GM23338 (cell line): ENCODE measurements at regions not wholly inside any gene's neighbourhood (a gene's known extent, or its start where the extent isn't known, plus 50 kb on each side); places are given as distances from the start of the nearest gene placed in this dataset.

Source experiments
- ATAC-seq: fragments of 200-7000 bp; cut with Tn5 transposase; 3 replicates; pipeline ENCODE4 v1.9.1; 2020
- DNase-seq: peaks from one replicate; pipeline ENCODE4 v3.0.0-alpha.2; 2015; ENCODE audit warnings: low spot score
- H2AFZ ChIP-seq: fragments of 200-600 bp; sonication (generic); 2 replicates; pipeline ENCODE4 v1.8.0; 2016; ENCODE audit warnings: antibody characterized with exemption, mild to moderate bottlenecking, moderate library complexity
- H3F3A ChIP-seq: fragments of 200-600 bp; sonication (generic); replicated peaks from 2 replicates; pipeline ENCODE4 v1.8.0; 2017; ENCODE audit warnings: antibody characterized with exemption, mixed run types, low read depth
- H3K27ac ChIP-seq: fragments of 200-600 bp; sonication (generic); 2 replicates; pipeline ENCODE4 v1.6.1; 2016; ENCODE audit warnings: low read depth
- H3K27me3 ChIP-seq: fragments of 200-600 bp; sonication (generic); 2 replicates; pipeline ENCODE4 v1.8.0; 2016; ENCODE audit warnings: mild to moderate bottlenecking, mixed run types, moderate library complexity; ENCODE audit not compliant: insufficient read depth
- H3K36me3 ChIP-seq: fragments of 200-600 bp; sonication (generic); 2 replicates; pipeline ENCODE4 v1.8.0; 2016; ENCODE audit warnings: mild to moderate bottlenecking; ENCODE audit not compliant: insufficient read depth
- H3K4me1 ChIP-seq: fragments of 200-600 bp; sonication (generic); 2 replicates; pipeline ENCODE4 v1.8.0; 2016; ENCODE audit warnings: mild to moderate bottlenecking, moderate library complexity; ENCODE audit not compliant: insufficient read depth
- H3K4me2 ChIP-seq: fragments of 200-600 bp; sonication (generic); 2 replicates; pipeline ENCODE4 v1.7.1; 2017; ENCODE audit warnings: mixed run types
- H3K4me3 ChIP-seq: fragments of 200-600 bp; sonication (generic); 2 replicates; pipeline ENCODE4 v1.6.1; 2016; ENCODE audit warnings: mixed run types
- H3K79me2 ChIP-seq: fragments of 200-600 bp; sonication (generic); replicated peaks from 2 replicates; pipeline ENCODE4 v1.8.0; 2017; ENCODE audit warnings: mild to moderate bottlenecking; ENCODE audit not compliant: insufficient read depth
- H3K9me2 ChIP-seq: fragments of 200-600 bp; sonication (generic); 2 replicates; pipeline ENCODE4 v1.8.0; 2017; ENCODE audit not compliant: insufficient read depth
- H4K20me1 ChIP-seq: fragments of 200-600 bp; sonication (generic); replicated peaks from 2 replicates; pipeline ENCODE4 v1.8.0; 2017; ENCODE audit warnings: mild to moderate bottlenecking; ENCODE audit not compliant: insufficient read depth
- H3K27ac Mint-ChIP-seq: 2 replicates; pipeline ENCODE4 v1.8.0; 2020; ENCODE audit warnings: inconsistent platforms, mild to moderate bottlenecking, moderate library complexity, mixed read lengths
- H3K27me3 Mint-ChIP-seq: 3 replicates; pipeline ENCODE4 v1.8.0; 2022; ENCODE audit warnings: low read depth, mild to moderate bottlenecking, moderate library complexity, mixed read lengths, inconsistent platforms; ENCODE audit not compliant: insufficient read depth, poor library complexity
- H3K36me3 Mint-ChIP-seq: 3 replicates; pipeline ENCODE4 v1.8.0; 2021; ENCODE audit warnings: low read depth, mild to moderate bottlenecking, inconsistent platforms, moderate library complexity, mixed read lengths
- H3K4me1 Mint-ChIP-seq: 3 replicates; pipeline ENCODE4 v1.8.0; 2020; ENCODE audit warnings: mild to moderate bottlenecking, inconsistent platforms, mixed read lengths
- H3K4me3 Mint-ChIP-seq: 3 replicates; pipeline ENCODE4 v1.8.0; 2021; ENCODE audit warnings: moderate library complexity, mild to moderate bottlenecking, inconsistent platforms, mixed read lengths
- H3K9me3 Mint-ChIP-seq: 3 replicates; pipeline ENCODE4 v1.8.0; 2020; ENCODE audit warnings: moderate library complexity, mild to moderate bottlenecking, inconsistent platforms, mixed read lengths
- CREB1 ChIP-seq: fragments of 250-450 bp; sonication (Bioruptor Pico); IDR thresholded peaks from 2 replicates; pipeline ENCODE4 v1.5.0; 2020; ENCODE audit warnings: low read depth, mild to moderate bottlenecking, moderate library complexity
- EZH2phosphoT487 ChIP-seq: fragments of 200-600 bp; sonication (generic); IDR thresholded peaks from one replicate; pipeline ENCODE4 v1.8.1; 2018; ENCODE audit warnings: antibody characterized with exemption; ENCODE audit not compliant: unreplicated experiment
- NANOG ChIP-seq: IDR thresholded peaks from 2 replicates; pipeline ENCODE4 v1.6.1; 2016; ENCODE audit warnings: antibody characterized with exemption, borderline replicate concordance
- STAT1 ChIP-seq: IDR thresholded peaks from one replicate; pipeline ENCODE4 v1.6.1; 2016; ENCODE audit warnings: antibody characterized with exemption; ENCODE audit not compliant: unreplicated experiment
- ZNF114 ChIP-seq: fragments of 250-450 bp; sonication (Bioruptor Pico); IDR thresholded peaks from 2 replicates; pipeline ENCODE4 v1.5.0; 2020; ENCODE audit warnings: mild to moderate bottlenecking, moderate library complexity
- TF ChIP-seq, protein P1 (sequence below), 2 experiments: fragments of 200-600 bp in 1 of 2; sonication (generic) in 1 of 2; conservative IDR thresholded peaks; 2 replicates each; pipeline versions ENCODE4 v1.5.1 to v1.6.1; 2016 to 2017; ENCODE audit warnings: antibody characterized with exemption in 2 of 2, low read depth in 2 of 2, mild to moderate bottlenecking in 2 of 2, moderate library complexity in 1 of 2
- TF ChIP-seq, protein P2 (sequence below): fragments of 250-450 bp; sonication (Bioruptor Pico); IDR thresholded peaks from 2 replicates; pipeline ENCODE4 v1.5.0; 2020; ENCODE audit warnings: mild to moderate bottlenecking, moderate library complexity
- TF ChIP-seq, protein P3 (sequence below): IDR thresholded peaks from one replicate; pipeline ENCODE4 v1.6.1; 2018; ENCODE audit warnings: antibody characterized with exemption; ENCODE audit not compliant: unreplicated experiment

DNA sequence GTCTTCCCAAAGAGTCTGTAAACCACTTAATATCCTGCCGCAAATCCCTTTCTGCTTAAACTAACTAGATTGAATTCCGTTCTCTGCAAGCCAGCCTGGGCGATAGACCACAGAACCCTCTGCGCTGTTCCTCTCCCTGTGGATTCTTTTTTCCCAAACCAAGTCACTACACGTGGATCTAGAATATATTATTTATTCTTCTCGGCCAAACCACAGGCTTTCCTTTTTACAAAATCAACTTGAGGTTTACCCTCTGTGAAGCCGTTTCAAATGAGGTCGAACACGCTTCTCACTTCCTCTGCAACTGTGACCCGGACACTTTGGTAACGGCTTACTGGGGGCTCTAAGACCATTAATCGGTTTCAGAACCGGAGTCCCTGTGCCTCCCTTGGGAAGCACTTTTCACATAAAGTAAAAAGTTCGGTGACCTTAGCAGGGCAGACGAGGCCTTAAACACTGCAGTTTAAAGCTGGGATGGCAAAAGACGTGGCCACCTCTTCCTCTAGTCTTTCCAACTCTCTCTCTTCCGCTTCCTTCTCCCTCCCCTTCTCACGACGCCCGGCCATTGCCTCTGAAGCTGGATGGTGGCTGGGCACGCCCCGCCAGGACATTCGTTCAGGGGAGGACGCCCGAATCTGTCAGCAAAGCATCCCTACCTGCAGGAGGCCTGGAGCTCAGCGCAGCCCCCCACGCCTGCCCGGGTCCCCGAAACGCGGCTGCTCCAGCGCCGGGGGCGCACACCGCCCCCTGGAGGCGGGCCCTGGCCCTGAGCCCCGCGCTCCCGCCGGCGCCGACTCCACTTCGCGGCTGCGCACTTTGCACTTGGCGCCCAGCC is 55.0 kb upstream of the FOXC1 start:
- DNase-seq (peak; percentile 65), ATAC-seq (peak; percentile 91)
- Histone ChIP-seq H3K27ac (no peak overlapping the region), H3K4me1 (peaks cover 12% of the 10 kb centered on the region), H3K36me3 (no peaks in the 10 kb centered on the region), H2AFZ (peak overlapping the region; percentile 87), H3K9me2 (no peaks in the 10 kb centered on the region), H3K79me2 (no peaks in the 10 kb centered on the region), H3F3A (no peaks in the 10 kb centered on the region), H3K4me2 (peak overlapping the region; percentile 68; the same call in 1 of the 2 replicates), H3K4me3 (peak overlapping the region; percentile 36), H3K27me3 (peaks cover 15% of the 10 kb centered on the region), H4K20me1 (no peaks in the 10 kb centered on the region)
- Mint-ChIP-seq H3K4me1 (peaks cover 13% of the 10 kb centered on the region), H3K36me3 (no peaks in the 10 kb centered on the region), H3K9me3 (peaks cover 8% of the 10 kb centered on the region; the same call in 1 of the 3 replicates), H3K4me3 (peak overlapping the region; percentile 76), H3K27ac (no peak overlapping the region), H3K27me3 (peaks cover 21% of the 10 kb centered on the region)
- TF ChIP-seq ZNF114 (CRISPR knock-in tag) = no peak
- TF ChIP-seq, protein P1, sequence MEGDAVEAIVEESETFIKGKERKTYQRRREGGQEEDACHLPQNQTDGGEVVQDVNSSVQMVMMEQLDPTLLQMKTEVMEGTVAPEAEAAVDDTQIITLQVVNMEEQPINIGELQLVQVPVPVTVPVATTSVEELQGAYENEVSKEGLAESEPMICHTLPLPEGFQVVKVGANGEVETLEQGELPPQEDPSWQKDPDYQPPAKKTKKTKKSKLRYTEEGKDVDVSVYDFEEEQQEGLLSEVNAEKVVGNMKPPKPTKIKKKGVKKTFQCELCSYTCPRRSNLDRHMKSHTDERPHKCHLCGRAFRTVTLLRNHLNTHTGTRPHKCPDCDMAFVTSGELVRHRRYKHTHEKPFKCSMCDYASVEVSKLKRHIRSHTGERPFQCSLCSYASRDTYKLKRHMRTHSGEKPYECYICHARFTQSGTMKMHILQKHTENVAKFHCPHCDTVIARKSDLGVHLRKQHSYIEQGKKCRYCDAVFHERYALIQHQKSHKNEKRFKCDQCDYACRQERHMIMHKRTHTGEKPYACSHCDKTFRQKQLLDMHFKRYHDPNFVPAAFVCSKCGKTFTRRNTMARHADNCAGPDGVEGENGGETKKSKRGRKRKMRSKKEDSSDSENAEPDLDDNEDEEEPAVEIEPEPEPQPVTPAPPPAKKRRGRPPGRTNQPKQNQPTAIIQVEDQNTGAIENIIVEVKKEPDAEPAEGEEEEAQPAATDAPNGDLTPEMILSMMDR (conservative IDR thresholded peaks at IDR 0.05; ENCODE audit: low read depth in 2 of 2) = peak; percentile 66 to 68

DNA sequence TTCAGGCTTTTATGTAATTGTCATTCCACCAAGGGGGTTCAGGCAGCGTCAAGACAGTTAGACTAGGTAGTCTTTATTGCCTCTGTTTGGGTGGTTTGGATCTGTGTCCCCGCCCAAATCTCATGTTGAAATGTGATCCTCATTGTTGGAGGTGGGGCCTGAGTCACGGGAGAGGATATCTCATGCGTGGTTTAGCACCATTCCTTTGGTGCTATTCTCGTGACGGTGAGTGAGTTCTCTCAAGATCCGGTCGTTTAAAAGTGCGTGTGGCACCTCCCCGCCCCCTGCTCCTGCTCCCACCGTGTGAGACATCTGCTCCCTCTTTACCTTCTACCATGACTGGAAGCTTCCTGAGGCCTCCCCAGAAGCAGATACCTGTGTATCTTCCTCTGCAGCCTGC is 51.3 kb upstream of the FOXC1 start:
- peak; percentile 23 for DNase-seq
- Histone ChIP-seq H3K27me3 (peaks cover 14% of the 10 kb centered on the region), H4K20me1 (no peaks in the 10 kb centered on the region), H3K4me3 (no peak overlapping the region), H3K9me2 (no peaks in the 10 kb centered on the region), H3K4me1 (peaks cover 12% of the 10 kb centered on the region), H3K27ac (no peak overlapping the region), H3K79me2 (no peaks in the 10 kb centered on the region), H3F3A (no peaks in the 10 kb centered on the region), H3K36me3 (no peaks in the 10 kb centered on the region), H2AFZ (0 out of 2 replicates have a peak overlapping the region, but pooled peaks have one; percentile 4), H3K4me2 (no peak overlapping the region)
- Mint-ChIP-seq H3K4me1 (peaks cover 13% of the 10 kb centered on the region), H3K4me3 (no peak overlapping the region), H3K9me3 (peaks cover 3% of the 10 kb centered on the region; the same call in 1 of the 3 replicates), H3K27ac (no peak overlapping the region), H3K27me3 (peaks cover 22% of the 10 kb centered on the region), H3K36me3 (no peaks in the 10 kb centered on the region)
- no peak for ATAC-seq
- TF ChIP-seq NANOG (no peak), STAT1 (no peak), EZH2phosphoT487 (no peak), CREB1 (CRISPR knock-in tag) (no peak)
- TF ChIP-seq, protein P2, sequence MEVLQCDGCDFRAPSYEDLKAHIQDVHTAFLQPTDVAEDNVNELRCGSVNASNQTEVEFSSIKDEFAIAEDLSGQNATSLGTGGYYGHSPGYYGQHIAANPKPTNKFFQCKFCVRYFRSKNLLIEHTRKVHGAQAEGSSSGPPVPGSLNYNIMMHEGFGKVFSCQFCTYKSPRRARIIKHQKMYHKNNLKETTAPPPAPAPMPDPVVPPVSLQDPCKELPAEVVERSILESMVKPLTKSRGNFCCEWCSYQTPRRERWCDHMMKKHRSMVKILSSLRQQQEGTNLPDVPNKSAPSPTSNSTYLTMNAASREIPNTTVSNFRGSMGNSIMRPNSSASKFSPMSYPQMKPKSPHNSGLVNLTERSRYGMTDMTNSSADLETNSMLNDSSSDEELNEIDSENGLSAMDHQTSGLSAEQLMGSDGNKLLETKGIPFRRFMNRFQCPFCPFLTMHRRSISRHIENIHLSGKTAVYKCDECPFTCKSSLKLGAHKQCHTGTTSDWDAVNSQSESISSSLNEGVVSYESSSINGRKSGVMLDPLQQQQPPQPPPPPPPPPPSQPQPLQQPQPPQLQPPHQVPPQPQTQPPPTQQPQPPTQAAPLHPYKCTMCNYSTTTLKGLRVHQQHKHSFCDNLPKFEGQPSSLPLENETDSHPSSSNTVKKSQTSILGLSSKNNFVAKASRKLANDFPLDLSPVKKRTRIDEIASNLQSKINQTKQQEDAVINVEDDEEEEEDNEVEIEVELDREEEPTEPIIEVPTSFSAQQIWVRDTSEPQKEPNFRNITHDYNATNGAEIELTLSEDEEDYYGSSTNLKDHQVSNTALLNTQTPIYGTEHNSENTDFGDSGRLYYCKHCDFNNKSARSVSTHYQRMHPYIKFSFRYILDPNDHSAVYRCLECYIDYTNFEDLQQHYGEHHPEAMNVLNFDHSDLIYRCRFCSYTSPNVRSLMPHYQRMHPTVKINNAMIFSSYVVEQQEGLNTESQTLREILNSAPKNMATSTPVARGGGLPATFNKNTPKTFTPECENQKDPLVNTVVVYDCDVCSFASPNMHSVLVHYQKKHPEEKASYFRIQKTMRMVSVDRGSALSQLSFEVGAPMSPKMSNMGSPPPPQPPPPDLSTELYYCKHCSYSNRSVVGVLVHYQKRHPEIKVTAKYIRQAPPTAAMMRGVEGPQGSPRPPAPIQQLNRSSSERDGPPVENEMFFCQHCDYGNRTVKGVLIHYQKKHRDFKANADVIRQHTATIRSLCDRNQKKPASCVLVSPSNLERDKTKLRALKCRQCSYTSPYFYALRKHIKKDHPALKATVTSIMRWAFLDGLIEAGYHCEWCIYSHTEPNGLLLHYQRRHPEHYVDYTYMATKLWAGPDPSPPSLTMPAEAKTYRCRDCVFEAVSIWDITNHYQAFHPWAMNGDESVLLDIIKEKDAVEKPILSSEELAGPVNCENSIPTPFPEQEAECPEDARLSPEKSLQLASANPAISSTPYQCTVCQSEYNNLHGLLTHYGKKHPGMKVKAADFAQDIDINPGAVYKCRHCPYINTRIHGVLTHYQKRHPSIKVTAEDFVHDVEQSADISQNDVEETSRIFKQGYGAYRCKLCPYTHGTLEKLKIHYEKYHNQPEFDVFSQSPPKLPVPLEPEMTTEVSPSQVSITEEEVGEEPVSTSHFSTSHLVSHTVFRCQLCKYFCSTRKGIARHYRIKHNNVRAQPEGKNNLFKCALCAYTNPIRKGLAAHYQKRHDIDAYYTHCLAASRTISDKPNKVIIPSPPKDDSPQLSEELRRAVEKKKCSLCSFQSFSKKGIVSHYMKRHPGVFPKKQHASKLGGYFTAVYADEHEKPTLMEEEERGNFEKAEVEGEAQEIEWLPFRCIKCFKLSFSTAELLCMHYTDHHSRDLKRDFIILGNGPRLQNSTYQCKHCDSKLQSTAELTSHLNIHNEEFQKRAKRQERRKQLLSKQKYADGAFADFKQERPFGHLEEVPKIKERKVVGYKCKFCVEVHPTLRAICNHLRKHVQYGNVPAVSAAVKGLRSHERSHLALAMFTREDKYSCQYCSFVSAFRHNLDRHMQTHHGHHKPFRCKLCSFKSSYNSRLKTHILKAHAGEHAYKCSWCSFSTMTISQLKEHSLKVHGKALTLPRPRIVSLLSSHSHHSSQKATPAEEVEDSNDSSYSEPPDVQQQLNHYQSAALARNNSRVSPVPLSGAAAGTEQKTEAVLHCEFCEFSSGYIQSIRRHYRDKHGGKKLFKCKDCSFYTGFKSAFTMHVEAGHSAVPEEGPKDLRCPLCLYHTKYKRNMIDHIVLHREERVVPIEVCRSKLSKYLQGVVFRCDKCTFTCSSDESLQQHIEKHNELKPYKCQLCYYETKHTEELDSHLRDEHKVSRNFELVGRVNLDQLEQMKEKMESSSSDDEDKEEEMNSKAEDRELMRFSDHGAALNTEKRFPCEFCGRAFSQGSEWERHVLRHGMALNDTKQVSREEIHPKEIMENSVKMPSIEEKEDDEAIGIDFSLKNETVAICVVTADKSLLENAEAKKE (CRISPR knock-in tag) = no peak
- TF ChIP-seq, protein P3, sequence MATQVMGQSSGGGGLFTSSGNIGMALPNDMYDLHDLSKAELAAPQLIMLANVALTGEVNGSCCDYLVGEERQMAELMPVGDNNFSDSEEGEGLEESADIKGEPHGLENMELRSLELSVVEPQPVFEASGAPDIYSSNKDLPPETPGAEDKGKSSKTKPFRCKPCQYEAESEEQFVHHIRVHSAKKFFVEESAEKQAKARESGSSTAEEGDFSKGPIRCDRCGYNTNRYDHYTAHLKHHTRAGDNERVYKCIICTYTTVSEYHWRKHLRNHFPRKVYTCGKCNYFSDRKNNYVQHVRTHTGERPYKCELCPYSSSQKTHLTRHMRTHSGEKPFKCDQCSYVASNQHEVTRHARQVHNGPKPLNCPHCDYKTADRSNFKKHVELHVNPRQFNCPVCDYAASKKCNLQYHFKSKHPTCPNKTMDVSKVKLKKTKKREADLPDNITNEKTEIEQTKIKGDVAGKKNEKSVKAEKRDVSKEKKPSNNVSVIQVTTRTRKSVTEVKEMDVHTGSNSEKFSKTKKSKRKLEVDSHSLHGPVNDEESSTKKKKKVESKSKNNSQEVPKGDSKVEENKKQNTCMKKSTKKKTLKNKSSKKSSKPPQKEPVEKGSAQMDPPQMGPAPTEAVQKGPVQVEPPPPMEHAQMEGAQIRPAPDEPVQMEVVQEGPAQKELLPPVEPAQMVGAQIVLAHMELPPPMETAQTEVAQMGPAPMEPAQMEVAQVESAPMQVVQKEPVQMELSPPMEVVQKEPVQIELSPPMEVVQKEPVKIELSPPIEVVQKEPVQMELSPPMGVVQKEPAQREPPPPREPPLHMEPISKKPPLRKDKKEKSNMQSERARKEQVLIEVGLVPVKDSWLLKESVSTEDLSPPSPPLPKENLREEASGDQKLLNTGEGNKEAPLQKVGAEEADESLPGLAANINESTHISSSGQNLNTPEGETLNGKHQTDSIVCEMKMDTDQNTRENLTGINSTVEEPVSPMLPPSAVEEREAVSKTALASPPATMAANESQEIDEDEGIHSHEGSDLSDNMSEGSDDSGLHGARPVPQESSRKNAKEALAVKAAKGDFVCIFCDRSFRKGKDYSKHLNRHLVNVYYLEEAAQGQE = no peak
